HEK293T (cell line): ENCODE measurements at regions not wholly inside any gene's neighbourhood (a gene's known extent, or its start where the extent isn't known, plus 50 kb on each side); places are given as distances from the start of the nearest gene placed in this dataset.

Experiments
- CTCF ChIA-PET: fragments of 350-600 bp; formaldehyde crosslinking; extraction: SDS; loops from one replicate; lab custom pipeline; 2021; ENCODE audit warnings: antibody characterized with exemption, inconsistent platforms; lab: Yijun Ruan, JAX
- POLR2A ChIA-PET: fragments of 350-600 bp; formaldehyde crosslinking; extraction: SDS; loops from one replicate; lab custom pipeline; 2020; ENCODE audit warnings: antibody characterized with exemption, inconsistent platforms; lab: Yijun Ruan, JAX
- DNase-seq: peaks from one replicate; pipeline ENCODE4 v3.0.0; 2012; ENCODE audit warnings: mixed read lengths; ENCODE audit errors: extremely low spot score
- ARNT ChIP-seq: fragments of 450-650 bp; IDR thresholded peaks from 2 replicates; pipeline ENCODE4 v1.6.1; 2017; ENCODE audit warnings: mild to moderate bottlenecking
- BHLHE40 ChIP-seq: fragments of 450-650 bp; IDR thresholded peaks from 2 replicates; pipeline ENCODE4 v1.6.1; 2016; ENCODE audit warnings: mild to moderate bottlenecking, moderate library complexity, borderline replicate concordance
- CTBP1 ChIP-seq: fragments of 450-650 bp; IDR thresholded peaks from 2 replicates; pipeline ENCODE4 v1.6.1; 2016; ENCODE audit warnings: borderline replicate concordance
- ELF4 ChIP-seq: fragments of 450-650 bp; IDR thresholded peaks from 2 replicates; pipeline ENCODE4 v1.6.1; 2017; ENCODE audit warnings: antibody characterized with exemption
- FOXA1 ChIP-seq: fragments of 450-650 bp; IDR thresholded peaks from 2 replicates; pipeline ENCODE4 v1.6.1; 2016; ENCODE audit warnings: mild to moderate bottlenecking
- FOXK2 ChIP-seq: fragments of 450-650 bp; IDR thresholded peaks from 2 replicates; pipeline ENCODE4 v1.6.1; 2016; ENCODE audit warnings: mild to moderate bottlenecking
- FOXM1 ChIP-seq: fragments of 450-650 bp; IDR thresholded peaks from 2 replicates; pipeline ENCODE4 v1.6.1; 2017; ENCODE audit warnings: mild to moderate bottlenecking, borderline replicate concordance
- HDGF ChIP-seq: fragments of 450-650 bp; IDR thresholded peaks from 2 replicates; pipeline ENCODE4 v1.6.1; 2017; ENCODE audit warnings: antibody characterized with exemption, borderline replicate concordance
- L3MBTL2 ChIP-seq: fragments of 450-650 bp; conservative IDR thresholded peaks from 2 replicates; pipeline ENCODE4 v1.6.1; 2016; ENCODE audit warnings: mild to moderate bottlenecking
- LEF1 ChIP-seq: fragments of 450-650 bp; IDR thresholded peaks from 2 replicates; pipeline ENCODE4 v1.6.1; 2017; ENCODE audit warnings: mild to moderate bottlenecking, borderline replicate concordance
- NFRKB ChIP-seq: fragments of 450-650 bp; IDR thresholded peaks from 2 replicates; pipeline ENCODE4 v1.6.1; 2016; ENCODE audit warnings: mild to moderate bottlenecking, moderate library complexity
- SP1 ChIP-seq: fragments of 450-650 bp; IDR thresholded peaks from 2 replicates; pipeline ENCODE4 v1.6.1; 2017
- SUZ12 ChIP-seq: fragments of 450-650 bp; IDR thresholded peaks from 2 replicates; pipeline ENCODE4 v1.6.1; 2016; ENCODE audit warnings: mild to moderate bottlenecking
- TARDBP ChIP-seq: fragments of 450-650 bp; IDR thresholded peaks from 2 replicates; pipeline ENCODE4 v1.6.1; 2016
- ZNF384 ChIP-seq: fragments of 450-650 bp; IDR thresholded peaks from 2 replicates; pipeline ENCODE4 v1.6.1; 2016
- TF ChIP-seq, protein P1 (sequence below): fragments of 450-650 bp; IDR thresholded peaks from 2 replicates; pipeline ENCODE4 v1.6.1; 2016

DNA sequence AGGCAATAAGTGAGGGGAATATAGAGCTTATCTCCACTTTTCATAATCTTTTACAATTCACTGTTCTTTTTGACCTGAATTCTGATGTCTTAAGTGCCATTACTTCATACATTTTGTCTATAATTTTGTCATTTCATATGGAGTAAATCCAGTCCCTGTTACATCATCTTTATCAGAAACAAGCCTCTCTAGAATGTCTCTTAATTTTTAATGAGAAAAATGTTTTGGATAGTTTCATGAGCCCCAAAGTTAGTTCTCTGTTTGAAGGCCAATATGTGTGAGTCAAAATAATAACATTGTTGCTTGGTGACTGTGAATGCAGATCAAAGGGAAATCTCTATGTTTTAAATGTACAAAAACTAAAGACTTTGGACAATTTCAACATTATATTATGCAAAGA, 329.6 kb upstream of the ARRDC3 start:
- POLR2A ChIA-PET: no interaction called here
- TF ChIP-seq SUZ12 (no peak), SP1 (no peak), ARNT (no peak), TARDBP (no peak), FOXA1 (no peak), FOXK2 (no peak), ZNF384 (no peak), ELF4 (no peak), HDGF (no peak), LEF1 (no peak), FOXM1 (no peak), CTBP1 (no peak), NFRKB (no peak), BHLHE40 (no peak), L3MBTL2 (no peak)
- TF ChIP-seq, protein P1, sequence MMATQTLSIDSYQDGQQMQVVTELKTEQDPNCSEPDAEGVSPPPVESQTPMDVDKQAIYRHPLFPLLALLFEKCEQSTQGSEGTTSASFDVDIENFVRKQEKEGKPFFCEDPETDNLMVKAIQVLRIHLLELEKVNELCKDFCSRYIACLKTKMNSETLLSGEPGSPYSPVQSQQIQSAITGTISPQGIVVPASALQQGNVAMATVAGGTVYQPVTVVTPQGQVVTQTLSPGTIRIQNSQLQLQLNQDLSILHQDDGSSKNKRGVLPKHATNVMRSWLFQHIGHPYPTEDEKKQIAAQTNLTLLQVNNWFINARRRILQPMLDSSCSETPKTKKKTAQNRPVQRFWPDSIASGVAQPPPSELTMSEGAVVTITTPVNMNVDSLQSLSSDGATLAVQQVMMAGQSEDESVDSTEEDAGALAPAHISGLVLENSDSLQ: no peak
- CTCF ChIA-PET: no interaction called here
- no peak for DNase-seq

DNA sequence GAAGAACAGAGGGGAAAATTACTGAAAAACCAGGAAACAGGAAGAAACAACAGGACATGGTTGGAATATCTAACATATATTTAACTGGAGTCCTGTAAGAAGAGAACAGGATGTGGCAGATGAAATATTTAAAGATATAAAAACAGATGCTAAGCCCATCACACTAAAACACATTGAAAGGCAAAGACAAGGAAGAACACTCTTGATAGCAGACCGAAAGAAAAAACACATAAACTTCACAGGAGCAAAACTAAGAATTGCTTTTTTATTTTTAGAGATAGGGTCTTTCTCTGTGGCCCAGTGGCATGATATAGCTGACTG, 324.4 kb upstream of the ARRDC3 start:
- ChIA-PET CTCF (interaction anchor here (0.7 to 1.0 kb wide), 2 partner anchors 33 to 65 kb away, joined by 3 read pairs; no protein-coding TSS in a partner anchor), POLR2A (no interaction called here)
- TF ChIP-seq SUZ12 (no peak), SP1 (no peak), BHLHE40 (no peak), FOXA1 (no peak), FOXM1 (no peak), ZNF384 (no peak), ELF4 (no peak), TARDBP (no peak), FOXK2 (no peak), CTBP1 (no peak)
- TF ChIP-seq, protein P1: no peak
- no peak for DNase-seq

DNA sequence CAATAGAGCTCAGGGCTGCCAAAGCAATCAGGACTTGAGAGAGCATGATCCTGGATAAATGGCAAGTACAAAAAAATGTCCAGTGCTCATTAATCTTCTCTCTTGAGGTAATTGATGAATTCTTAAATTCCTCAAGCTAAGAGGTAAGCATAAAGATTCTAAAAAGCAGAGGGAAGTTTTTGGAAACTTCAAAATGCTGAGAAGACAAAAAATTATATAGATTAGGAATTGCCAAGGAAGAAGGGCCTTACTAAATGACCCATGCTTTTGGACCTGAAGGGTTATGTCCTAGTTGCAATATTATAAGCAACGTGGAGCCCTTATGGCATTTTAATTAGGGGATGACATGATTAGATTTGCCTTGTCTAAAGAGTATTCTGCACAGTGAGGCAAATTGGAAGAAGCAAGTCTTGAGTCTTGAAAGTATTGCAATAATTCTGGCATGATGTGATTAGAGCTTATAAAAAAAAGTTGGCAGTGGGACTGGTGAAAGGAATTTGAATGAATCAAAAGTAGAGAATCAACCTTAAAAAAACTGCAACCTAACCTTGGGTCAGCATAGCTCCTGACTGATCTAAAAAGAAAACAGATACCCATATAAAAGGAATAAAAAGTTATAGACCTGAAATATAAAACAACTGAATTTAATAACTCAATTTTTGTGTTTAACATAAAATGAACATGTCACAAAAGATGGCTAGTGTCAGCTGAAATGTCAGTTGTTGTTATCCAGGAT, 323.8 kb upstream of the ARRDC3 start:
- POLR2A ChIA-PET: no interaction called here
- CTCF ChIA-PET: interaction anchor here (0.6 to 1.0 kb wide), 3 partner anchors 34 to 397 kb away, joined by 3 to 4 read pairs (median 3); no protein-coding TSS in a partner anchor
- DNase-seq: no peak
- TF ChIP-seq FOXA1 (no peak), SP1 (no peak), ARNT (no peak), NFRKB (no peak), SUZ12 (no peak), L3MBTL2 (no peak), HDGF (no peak), FOXM1 (no peak), CTBP1 (no peak), ELF4 (no peak), BHLHE40 (no peak), LEF1 (no peak), ZNF384 (no peak), TARDBP (no peak), FOXK2 (no peak)
- TF ChIP-seq, protein P1: no peak

DNA sequence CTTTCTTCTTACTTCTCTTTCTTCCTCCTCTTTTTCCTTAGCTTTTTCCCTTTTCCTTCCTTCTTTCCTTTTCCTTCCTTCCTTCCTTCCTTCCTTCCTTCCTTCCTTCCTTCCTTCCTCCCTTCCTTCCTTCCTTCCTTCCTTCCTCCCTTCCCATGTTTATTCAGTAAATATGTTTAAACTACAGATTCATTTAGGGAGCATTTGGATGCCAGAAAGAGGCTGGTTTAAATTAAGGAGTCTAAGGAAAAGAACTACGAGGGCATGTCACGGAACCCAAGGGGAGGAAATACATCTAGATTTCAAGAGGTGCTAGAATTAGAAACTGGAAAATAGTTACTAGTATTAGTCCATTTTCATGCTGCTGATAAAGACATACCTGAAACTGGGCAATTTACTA, 320.0 kb upstream of the ARRDC3 start:
- no peak for TF ChIP-seq FOXK2
- no peak for TF ChIP-seq ZNF384
- TF ChIP-seq ELF4: no peak
- TF ChIP-seq SUZ12: no peak
- TF ChIP-seq ARNT: no peak
- TF ChIP-seq SP1: no peak
- TF ChIP-seq L3MBTL2: no peak
- TF ChIP-seq, protein P1: no peak
- TF ChIP-seq HDGF: no peak
- TF ChIP-seq BHLHE40: no peak
- CTCF ChIA-PET: no interaction called here
- no peak for DNase-seq
- POLR2A ChIA-PET: no interaction called here

DNA sequence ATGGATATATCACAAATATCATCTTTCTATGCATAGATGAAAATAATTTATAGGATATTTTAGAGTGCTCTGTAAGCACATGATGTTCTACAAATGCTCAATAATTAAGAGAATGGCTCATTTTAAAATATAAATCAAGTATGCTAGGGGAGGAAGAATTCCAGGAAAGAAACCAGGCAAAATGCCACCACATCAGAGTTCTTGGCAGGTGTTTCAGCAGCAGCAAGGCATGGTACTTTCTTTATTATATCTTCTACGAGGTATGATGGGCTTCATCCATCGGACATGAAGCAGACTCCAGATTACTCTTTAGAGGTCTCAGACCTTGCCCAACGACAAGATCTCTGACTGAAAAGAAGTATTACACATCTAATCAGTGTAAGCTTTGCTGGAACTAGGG, 316.3 kb upstream of the ARRDC3 start:
- ChIA-PET POLR2A (no interaction called here), CTCF (no interaction called here)
- DNase-seq: no peak
- TF ChIP-seq FOXM1 (no peak), ZNF384 (no peak), FOXK2 (no peak), SUZ12 (no peak), SP1 (no peak), ARNT (no peak), CTBP1 (no peak), HDGF (no peak), TARDBP (no peak), L3MBTL2 (no peak), LEF1 (no peak), ELF4 (no peak), FOXA1 (no peak), BHLHE40 (no peak), NFRKB (no peak)
- TF ChIP-seq, protein P1: no peak
